GM21529 (cell line): ENCODE measurements at regions not wholly inside any gene's neighbourhood (a gene's known extent, or its start where the extent isn't known, plus 50 kb on each side); places are given as distances from the start of the nearest gene placed in this dataset.
"Not testable (repeated sequence)": the region's sequence is repeated elsewhere in the genome, so short reads cannot be mapped to it uniquely, and the experiment has no call there.

Experiments
- ATAC-seq: cut with Tn5 transposase; IDR thresholded peaks from one replicate; pipeline ENCODE4 v1.9.1; 2021; ENCODE audit not compliant: unreplicated experiment

DNA sequence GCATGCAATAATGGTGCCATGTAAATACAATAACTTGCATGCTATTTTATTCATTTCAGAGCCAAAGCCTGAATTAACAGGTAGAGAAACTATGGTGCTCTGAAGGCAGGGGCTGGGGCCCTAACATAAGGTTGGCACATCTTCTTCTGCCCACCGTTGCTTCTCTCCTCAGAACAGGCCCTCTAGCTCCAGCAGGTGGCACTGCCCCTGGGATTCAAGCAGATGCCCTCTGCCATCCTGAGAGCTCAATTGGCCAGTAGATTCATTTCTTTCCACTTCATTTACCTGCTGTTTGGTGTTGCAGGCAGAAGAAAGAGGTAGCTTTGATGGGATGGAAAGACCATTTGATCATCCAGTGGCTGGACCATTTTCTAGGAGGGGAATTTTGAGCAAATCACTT, 130.5 kb downstream of the FOXB1 start:
- ATAC-seq, result no peak

GRCh38 chr15:60135961-60136360, 131.8 kb downstream of the FOXB1 start:
- no peak for ATAC-seq

DNA sequence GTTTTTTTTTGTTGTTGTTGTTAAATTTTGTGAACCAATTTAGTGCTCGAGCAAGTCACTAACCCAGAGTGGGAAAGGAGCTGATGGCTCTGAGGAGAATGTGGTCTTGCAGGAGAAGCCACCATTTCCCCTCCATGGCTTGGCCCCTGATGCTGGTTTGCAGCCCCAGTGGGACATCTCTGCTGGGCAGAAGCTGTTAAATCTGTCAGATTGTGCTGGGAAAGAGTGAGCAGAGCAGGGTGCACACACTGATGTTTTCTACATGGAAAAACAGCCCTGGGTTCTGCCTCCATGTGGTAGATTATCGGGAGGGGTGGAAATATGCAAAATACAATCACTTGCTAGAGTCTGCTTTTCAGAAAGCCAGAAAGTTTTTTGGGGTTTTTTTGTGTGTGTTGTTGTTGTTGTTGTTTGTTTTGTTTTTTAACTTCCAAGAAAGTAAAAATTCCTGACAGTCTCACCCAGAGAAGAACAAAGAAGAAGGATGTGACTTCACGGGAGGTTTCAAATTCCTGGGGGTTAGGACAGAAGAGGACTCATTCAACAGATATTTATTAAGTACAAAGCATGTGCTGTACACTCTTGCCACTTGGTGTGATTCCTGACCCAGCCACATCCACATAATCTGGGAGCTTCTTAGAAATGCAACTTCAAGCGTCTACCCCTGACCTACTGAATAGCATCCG, 133.7 kb downstream of the FOXB1 start:
- no peak for ATAC-seq

DNA sequence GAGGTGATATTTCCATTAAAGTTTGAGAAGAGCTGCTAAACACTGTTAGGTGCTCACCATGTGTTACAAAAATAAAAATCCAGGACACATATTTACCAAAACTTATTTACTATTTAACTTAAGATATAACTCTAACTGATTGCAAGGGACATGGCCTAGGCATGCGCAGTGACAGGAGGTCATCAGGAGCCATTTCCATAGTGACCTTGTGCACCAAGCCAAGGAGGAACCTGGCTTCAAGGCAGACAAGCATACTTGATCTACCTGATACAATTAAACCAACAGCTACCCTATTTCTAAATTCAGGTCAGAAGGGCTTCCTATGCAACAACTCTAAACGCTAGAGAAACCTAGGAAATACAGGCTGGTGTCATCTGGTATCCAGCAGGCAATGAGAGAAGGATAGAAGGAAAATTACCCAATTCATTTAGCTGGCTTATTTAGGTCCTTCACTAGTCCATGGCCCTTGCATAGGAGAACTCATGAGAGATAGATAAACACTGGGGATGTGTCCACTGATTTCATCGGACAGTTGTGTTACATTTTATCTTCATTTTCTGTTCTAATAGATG, 134.4 kb downstream of the FOXB1 start:
- no peak for ATAC-seq

DNA sequence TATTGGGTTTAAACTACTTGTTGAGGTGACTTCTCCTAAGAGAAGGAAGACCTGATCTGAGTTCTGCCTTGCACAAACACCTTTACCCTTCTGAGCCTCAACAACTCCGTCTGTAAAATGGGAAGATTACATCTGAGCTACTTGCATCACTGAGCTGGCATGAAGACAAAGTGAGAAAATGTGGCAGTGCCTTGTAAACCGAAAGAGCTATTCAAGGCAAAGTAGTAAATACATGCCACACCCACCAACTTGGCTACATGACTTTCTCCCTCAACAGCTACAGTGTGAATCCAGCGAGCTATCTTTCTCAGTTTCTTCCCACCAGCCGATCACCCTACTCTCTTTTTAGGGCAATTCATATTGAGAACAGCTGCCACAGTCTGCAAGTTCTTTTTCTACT, 148.3 kb downstream of the FOXB1 start:
- ATAC-seq, result no peak

DNA sequence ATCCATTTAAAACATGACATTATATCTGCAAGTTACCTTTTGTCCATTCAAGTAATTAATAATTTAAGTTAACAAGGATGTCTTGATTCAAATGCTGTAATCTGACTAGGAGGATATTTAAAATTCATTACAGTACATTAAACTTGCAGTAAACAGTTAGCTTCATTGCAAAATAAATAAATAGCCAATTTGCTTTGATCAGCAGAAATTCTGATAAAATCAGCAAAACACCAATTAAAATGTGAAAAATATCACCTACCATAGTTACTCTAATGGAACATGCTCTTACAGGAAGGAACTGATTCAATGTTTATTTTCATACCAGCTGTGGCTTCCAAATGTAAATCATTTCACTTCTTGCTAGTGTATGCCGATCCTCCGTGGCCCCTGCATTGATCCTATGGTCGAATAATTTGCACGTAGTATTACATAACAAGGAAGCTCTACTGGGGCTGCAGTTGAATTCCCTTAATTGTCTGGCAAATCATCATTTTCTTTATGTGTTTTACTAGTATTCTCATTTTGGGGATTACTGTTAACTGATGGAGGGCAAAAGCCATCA, 150.7 kb downstream of the FOXB1 start:
- ATAC-seq, result no peak

GRCh38 chr15:60155661-60156060, 151.6 kb downstream of the FOXB1 start:
- ATAC-seq, result no peak

DNA sequence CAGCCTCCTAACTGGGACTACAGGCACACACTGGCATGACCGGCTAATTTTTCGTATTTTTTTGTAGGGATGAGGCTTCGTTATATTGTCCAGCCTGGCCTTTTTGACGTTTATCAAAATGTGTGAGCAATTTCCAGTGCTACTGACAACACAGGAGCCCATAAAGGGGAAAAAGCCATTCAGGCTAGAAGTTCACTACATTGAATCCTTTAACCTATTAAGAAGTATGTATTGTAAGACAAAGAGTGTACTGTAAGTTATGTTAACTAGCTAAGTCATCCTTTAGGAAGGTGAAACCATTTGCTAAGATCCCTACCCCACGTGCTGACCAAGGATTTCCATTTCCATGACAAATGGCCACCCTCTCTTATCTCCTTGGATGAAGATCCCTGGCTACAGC, 156.8 kb downstream of the FOXB1 start:
- ATAC-seq, result no peak

DNA sequence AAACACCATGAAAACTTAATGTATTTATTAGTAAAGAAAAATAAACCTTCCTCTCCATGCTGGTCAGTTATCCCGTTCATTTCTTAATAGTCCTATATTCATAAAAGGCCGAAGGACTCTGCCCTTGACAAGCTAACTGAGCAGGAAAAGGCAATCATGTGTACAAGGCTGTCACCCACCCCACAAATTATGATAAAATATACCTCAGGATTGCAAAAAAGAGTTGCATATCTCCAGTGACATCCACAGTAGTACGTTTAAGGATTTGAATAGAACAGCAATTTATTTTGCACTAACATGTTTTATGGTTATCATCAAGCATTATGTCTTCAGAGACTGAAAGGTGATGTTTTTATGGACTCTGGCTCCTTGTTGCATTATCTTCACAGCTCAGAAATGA, 157.6 kb downstream of the FOXB1 start:
- ATAC-seq, result no peak

DNA sequence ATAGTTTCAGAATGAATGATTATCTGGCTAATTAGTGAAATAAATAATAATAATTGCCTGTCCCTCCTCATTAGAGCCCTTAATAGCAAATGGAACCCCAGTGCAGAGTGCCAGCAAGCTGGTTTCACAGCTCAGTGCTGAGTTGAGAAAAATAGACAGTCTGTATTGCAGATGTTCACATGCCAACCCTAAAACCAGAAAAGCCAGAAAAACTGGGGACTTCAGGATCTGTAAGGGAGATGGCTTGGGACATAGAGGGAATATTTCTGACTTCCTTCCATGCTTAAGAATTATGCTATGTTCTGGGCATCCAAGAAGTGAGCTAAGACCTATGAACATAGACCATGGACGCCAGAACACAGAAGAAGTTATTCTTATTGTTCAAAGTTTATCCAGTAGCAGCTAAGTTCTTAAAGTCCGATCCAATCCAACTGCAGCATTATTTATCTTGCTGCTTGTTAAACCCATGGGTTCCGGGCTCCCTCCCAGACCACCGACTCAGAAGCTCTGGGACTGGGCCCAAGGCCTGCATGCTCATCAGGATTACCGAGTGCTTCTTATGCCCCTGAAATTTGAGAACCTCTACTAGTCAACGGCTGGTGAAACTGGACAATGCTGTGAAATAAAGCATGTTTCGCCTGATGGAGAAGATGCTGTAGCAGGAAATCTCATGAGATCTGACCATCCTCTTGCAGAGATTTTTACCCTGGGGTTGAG, 158.3 kb downstream of the FOXB1 start:
- no peak for ATAC-seq

- ATAC-seq, result no peak
Measured at GRCh38 chr15:60162968-60163355, 158.9 kb downstream of the FOXB1 start.

- ATAC-seq, result no peak
Measured at GRCh38 chr15:60165111-60165510, 161.0 kb downstream of the FOXB1 start.

- no peak for ATAC-seq
Measured at GRCh38 chr15:60172143-60172542, 168.0 kb downstream of the FOXB1 start.

DNA sequence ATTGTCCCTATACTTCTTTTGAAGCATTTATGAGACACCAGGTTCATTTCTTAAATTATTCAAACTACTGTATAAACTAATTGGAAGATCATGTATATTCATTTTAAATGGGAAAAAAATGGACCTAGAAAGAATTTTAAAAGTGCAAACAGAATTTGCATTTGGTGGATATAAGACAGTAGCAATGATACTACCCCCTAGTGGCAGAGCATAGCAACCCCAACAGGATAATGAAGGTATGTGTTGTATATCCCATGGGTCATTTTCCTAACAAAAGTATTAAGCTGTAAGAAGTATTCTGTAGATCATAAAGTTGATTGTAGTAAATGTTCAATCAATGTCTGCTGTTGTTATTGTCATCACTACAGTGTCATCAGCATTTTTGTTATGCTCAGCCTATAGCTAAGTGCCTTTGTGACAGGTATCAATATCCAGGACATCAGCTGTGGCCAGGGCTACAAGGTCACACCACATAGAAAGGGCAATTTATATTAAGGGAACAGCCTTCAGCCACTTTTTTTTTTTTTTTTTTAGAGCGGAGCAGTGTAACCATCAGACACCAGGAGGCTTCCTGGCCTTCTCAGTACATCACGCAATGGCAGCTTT, 175.8 kb downstream of the FOXB1 start:
- peak; percentile 47 for ATAC-seq

DNA sequence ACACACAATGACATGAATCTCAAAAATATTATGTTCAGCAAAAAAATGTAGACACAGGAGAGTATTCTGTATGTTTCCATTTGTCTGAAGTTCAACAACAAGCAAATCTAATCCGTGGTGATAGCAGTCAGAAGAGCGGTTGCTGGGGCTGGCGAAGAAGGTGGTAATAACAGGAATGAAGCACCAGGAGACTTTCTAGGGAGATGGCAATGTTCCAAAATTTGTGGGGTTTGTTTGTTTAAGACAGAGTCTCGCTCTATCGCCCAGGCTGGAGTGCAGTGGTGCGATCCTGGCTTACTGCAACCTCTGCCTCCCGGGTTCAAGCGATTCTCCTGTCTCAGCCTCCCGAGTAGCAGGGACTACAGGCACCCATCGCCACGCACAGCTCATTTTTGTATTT, 177.8 kb downstream of the FOXB1 start:
- ATAC-seq, result not testable (repeated sequence)

DNA sequence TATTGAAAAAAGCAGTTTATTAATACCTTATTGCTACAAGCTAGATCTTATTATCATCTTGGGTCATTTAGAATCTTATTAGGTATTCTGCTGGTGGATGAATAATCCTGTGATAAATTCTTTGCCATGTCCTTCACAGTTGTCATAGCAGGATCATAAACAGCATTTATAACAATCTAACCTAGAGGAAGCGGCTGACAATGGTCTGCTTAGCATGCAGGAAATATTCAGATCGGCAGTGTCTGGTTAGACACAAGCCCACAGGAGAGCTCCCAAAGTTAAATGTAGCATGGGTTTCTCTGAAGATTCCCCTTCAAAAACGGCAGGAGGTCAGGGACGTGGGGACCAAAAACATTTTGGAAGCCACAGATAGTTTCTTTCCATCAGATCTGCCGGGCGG, 179.3 kb downstream of the FOXB1 start:
- ATAC-seq, result no peak

DNA sequence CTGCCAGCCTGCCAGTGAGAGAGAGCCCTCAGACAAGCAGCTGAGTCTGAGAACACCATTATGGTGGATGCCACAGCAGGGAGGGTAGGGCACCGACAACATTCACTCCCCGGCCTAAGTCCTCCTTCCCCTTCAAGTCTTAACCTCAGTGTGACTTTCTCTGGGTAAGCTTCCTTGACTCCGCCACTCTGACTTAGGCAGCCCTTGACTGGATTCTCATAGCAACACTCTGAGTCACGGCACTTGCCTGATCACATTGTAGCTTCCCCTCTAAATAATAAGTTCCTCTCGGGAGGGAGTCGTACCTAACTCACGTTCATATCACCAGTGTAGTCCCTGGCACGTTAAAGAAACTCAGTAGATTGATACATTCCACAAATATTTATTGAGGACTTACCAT, 180.5 kb downstream of the FOXB1 start:
- no peak for ATAC-seq

GRCh38 chr15:60191016-60191415, 186.9 kb downstream of the FOXB1 start:
- ATAC-seq, result no peak

DNA sequence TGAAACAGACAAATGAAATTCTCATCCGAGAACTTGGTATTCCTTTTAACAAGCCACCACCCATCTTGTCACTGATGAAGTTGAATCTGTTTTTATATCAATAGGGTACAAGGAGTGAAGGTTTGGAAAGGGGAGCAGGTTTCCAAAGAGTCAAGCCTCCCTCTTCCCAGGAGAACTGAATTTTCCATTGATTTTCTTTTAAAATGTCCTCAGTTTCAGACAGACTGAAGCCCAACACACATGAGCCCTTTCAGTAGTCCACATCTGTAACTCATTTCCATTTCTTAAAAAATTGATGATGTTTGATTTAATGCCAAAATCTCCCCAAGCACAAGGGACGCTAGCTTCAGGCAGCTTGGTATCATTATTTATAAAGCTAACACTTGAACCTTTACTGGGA, 187.7 kb downstream of the FOXB1 start:
- ATAC-seq, result no peak

DNA sequence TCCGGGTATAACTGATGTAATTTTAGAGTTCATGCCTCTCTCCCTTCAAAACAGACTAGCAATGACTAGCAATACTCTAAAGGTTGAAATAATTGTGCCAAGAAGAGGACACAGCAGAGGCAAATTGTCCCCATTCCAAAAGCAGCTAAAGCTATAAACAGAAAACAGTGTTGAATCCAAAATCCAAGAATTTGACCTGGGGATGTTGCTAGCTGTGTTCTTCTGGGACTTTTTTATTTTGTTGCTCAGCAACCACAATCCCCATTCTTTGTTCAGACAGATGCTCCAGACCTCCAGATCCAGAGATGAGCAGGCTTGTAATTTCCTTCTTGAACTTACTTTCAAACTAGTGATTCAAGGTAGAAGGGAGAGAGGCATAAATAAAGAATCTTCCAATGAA, 191.5 kb downstream of the FOXB1 start:
- no peak for ATAC-seq

- no peak for ATAC-seq
Measured at GRCh38 chr15:60204131-60204885, 193.5 kb downstream of the ANXA2 start.
